Astrocyte of the cerebellum (primary cell): ENCODE measurements at regions not wholly inside any gene's neighbourhood (a gene's known extent, or its start where the extent isn't known, plus 50 kb on each side); places are given as distances from the start of the nearest gene placed in this dataset.

Experiments used
- DNase-seq: peaks from one replicate; pipeline ENCODE4 v3.0.0-alpha.2; 2011; ENCODE audit warnings: low read depth
- H3K4me3 ChIP-seq: 2 replicates; pipeline ENCODE4 v1.5.1; 2011; ENCODE audit warnings: mild to moderate bottlenecking, low read depth, low read length, moderate library complexity
- CTCF ChIP-seq: IDR thresholded peaks from 2 replicates; pipeline ENCODE4 v1.5.1; 2012; ENCODE audit warnings: low read length, low read depth, moderate library complexity, mild to moderate bottlenecking; ENCODE audit errors: missing control alignments
- in situ Hi-C: cut with HindIII; loops from 2 replicates; pipeline ENCODE4 v1.10.0; 2017; ENCODE audit warnings: low sequenced_read_pairs

- TF ChIP-seq CTCF: no peak
- in situ Hi-C loops: no loop called here
- no peak for DNase-seq
- no peak overlapping the region for H3K4me3 ChIP-seq
Measured at GRCh38 chr13:76029088-76029487, 393.0 kb downstream of the LMO7 start.

- DNase-seq: no peak
- H3K4me3 ChIP-seq: no peak overlapping the region
- no peak for TF ChIP-seq CTCF
- in situ Hi-C loops: no loop called here
Measured at GRCh38 chr13:76027131-76027530, 391.0 kb downstream of the LMO7 start.

- H3K4me3 ChIP-seq: no peak overlapping the region
- in situ Hi-C loops: no loop called here
- TF ChIP-seq CTCF: no peak
- DNase-seq: no peak
Measured at GRCh38 chr13:76025392-76025791, 389.3 kb downstream of the LMO7 start.

GRCh38 chr13:76024151-76024550 lies 388.0 kb downstream of the LMO7 start:
- no peak overlapping the region for H3K4me3 ChIP-seq
- no peak for DNase-seq
- no peak for TF ChIP-seq CTCF
- in situ Hi-C loops: no loop called here

GRCh38 chr13:76023652-76024051 lies 387.5 kb downstream of the LMO7 start:
- TF ChIP-seq CTCF: no peak
- H3K4me3 ChIP-seq: no peak overlapping the region
- DNase-seq: no peak
- in situ Hi-C loops: no loop called here

- H3K4me3 ChIP-seq: no peak overlapping the region
- in situ Hi-C loops: no loop called here
- DNase-seq: no peak
- no peak for TF ChIP-seq CTCF
Measured at GRCh38 chr13:76020421-76020955, 384.4 kb downstream of the LMO7 start.
